GM23338 (cell line): ENCODE measurements at regions not wholly inside any gene's neighbourhood (a gene's known extent, or its start where the extent isn't known, plus 50 kb on each side); places are given as distances from the start of the nearest gene placed in this dataset.

Experiments used
- ATAC-seq: fragments of 200-7000 bp; cut with Tn5 transposase; 3 replicates; pipeline ENCODE4 v1.9.1; 2020
- DNase-seq: peaks from one replicate; pipeline ENCODE4 v3.0.0-alpha.2; 2015; ENCODE audit warnings: low spot score
- H2AFZ ChIP-seq: fragments of 200-600 bp; sonication (generic); 2 replicates; pipeline ENCODE4 v1.8.0; 2016; ENCODE audit warnings: antibody characterized with exemption, mild to moderate bottlenecking, moderate library complexity
- H3F3A ChIP-seq: fragments of 200-600 bp; sonication (generic); replicated peaks from 2 replicates; pipeline ENCODE4 v1.8.0; 2017; ENCODE audit warnings: antibody characterized with exemption, mixed run types, low read depth
- H3K27ac ChIP-seq: fragments of 200-600 bp; sonication (generic); 2 replicates; pipeline ENCODE4 v1.6.1; 2016; ENCODE audit warnings: low read depth
- H3K27me3 ChIP-seq: fragments of 200-600 bp; sonication (generic); 2 replicates; pipeline ENCODE4 v1.8.0; 2016; ENCODE audit warnings: mild to moderate bottlenecking, mixed run types, moderate library complexity; ENCODE audit not compliant: insufficient read depth
- H3K36me3 ChIP-seq: fragments of 200-600 bp; sonication (generic); 2 replicates; pipeline ENCODE4 v1.8.0; 2016; ENCODE audit warnings: mild to moderate bottlenecking; ENCODE audit not compliant: insufficient read depth
- H3K4me1 ChIP-seq: fragments of 200-600 bp; sonication (generic); 2 replicates; pipeline ENCODE4 v1.8.0; 2016; ENCODE audit warnings: mild to moderate bottlenecking, moderate library complexity; ENCODE audit not compliant: insufficient read depth
- H3K4me2 ChIP-seq: fragments of 200-600 bp; sonication (generic); 2 replicates; pipeline ENCODE4 v1.7.1; 2017; ENCODE audit warnings: mixed run types
- H3K4me3 ChIP-seq: fragments of 200-600 bp; sonication (generic); 2 replicates; pipeline ENCODE4 v1.6.1; 2016; ENCODE audit warnings: mixed run types
- H3K79me2 ChIP-seq: fragments of 200-600 bp; sonication (generic); replicated peaks from 2 replicates; pipeline ENCODE4 v1.8.0; 2017; ENCODE audit warnings: mild to moderate bottlenecking; ENCODE audit not compliant: insufficient read depth
- H3K9me2 ChIP-seq: fragments of 200-600 bp; sonication (generic); 2 replicates; pipeline ENCODE4 v1.8.0; 2017; ENCODE audit not compliant: insufficient read depth
- H4K20me1 ChIP-seq: fragments of 200-600 bp; sonication (generic); replicated peaks from 2 replicates; pipeline ENCODE4 v1.8.0; 2017; ENCODE audit warnings: mild to moderate bottlenecking; ENCODE audit not compliant: insufficient read depth
- H3K27ac Mint-ChIP-seq: 2 replicates; pipeline ENCODE4 v1.8.0; 2020; ENCODE audit warnings: inconsistent platforms, mild to moderate bottlenecking, moderate library complexity, mixed read lengths
- H3K27me3 Mint-ChIP-seq: 3 replicates; pipeline ENCODE4 v1.8.0; 2022; ENCODE audit warnings: low read depth, mild to moderate bottlenecking, moderate library complexity, mixed read lengths, inconsistent platforms; ENCODE audit not compliant: insufficient read depth, poor library complexity
- H3K36me3 Mint-ChIP-seq: 3 replicates; pipeline ENCODE4 v1.8.0; 2021; ENCODE audit warnings: low read depth, mild to moderate bottlenecking, inconsistent platforms, moderate library complexity, mixed read lengths
- H3K4me1 Mint-ChIP-seq: 3 replicates; pipeline ENCODE4 v1.8.0; 2020; ENCODE audit warnings: mild to moderate bottlenecking, inconsistent platforms, mixed read lengths
- H3K4me3 Mint-ChIP-seq: 3 replicates; pipeline ENCODE4 v1.8.0; 2021; ENCODE audit warnings: moderate library complexity, mild to moderate bottlenecking, inconsistent platforms, mixed read lengths
- H3K9me3 Mint-ChIP-seq: 3 replicates; pipeline ENCODE4 v1.8.0; 2020; ENCODE audit warnings: moderate library complexity, mild to moderate bottlenecking, inconsistent platforms, mixed read lengths
- CREB1 ChIP-seq: fragments of 250-450 bp; sonication (Bioruptor Pico); IDR thresholded peaks from 2 replicates; pipeline ENCODE4 v1.5.0; 2020; ENCODE audit warnings: low read depth, mild to moderate bottlenecking, moderate library complexity
- CTCF ChIP-seq, 2 experiments: fragments of 200-600 bp in 1 of 2; sonication (generic) in 1 of 2; conservative IDR thresholded peaks; 2 replicates each; pipeline versions ENCODE4 v1.5.1 to v1.6.1; 2016 to 2017; ENCODE audit warnings: antibody characterized with exemption in 2 of 2, low read depth in 2 of 2, mild to moderate bottlenecking in 2 of 2, moderate library complexity in 1 of 2
- ETS1 ChIP-seq: IDR thresholded peaks from 2 replicates; pipeline ENCODE4 v1.6.1; 2016; ENCODE audit warnings: antibody characterized with exemption
- EZH2 ChIP-seq: fragments of 200-600 bp; sonication (generic); IDR thresholded peaks from one replicate; pipeline ENCODE4 v1.8.0; 2017; ENCODE audit warnings: antibody characterized with exemption, mild to moderate bottlenecking, low read depth; ENCODE audit not compliant: unreplicated experiment
- EZH2phosphoT487 ChIP-seq: fragments of 200-600 bp; sonication (generic); IDR thresholded peaks from one replicate; pipeline ENCODE4 v1.8.1; 2018; ENCODE audit warnings: antibody characterized with exemption; ENCODE audit not compliant: unreplicated experiment
- JUNB ChIP-seq: IDR thresholded peaks from one replicate; pipeline ENCODE4 v1.6.1; 2016; ENCODE audit warnings: antibody characterized with exemption; ENCODE audit not compliant: unreplicated experiment
- NANOG ChIP-seq: IDR thresholded peaks from 2 replicates; pipeline ENCODE4 v1.6.1; 2016; ENCODE audit warnings: antibody characterized with exemption, borderline replicate concordance
- POLR2AphosphoS5 ChIP-seq: IDR thresholded peaks from 2 replicates; pipeline ENCODE4 v1.6.1; 2016; ENCODE audit warnings: antibody characterized with exemption, low read depth
- REST ChIP-seq: IDR thresholded peaks from one replicate; pipeline ENCODE4 v1.6.1; 2018; ENCODE audit warnings: antibody characterized with exemption; ENCODE audit not compliant: unreplicated experiment
- STAT1 ChIP-seq: IDR thresholded peaks from one replicate; pipeline ENCODE4 v1.6.1; 2016; ENCODE audit warnings: antibody characterized with exemption; ENCODE audit not compliant: unreplicated experiment
- ZNF114 ChIP-seq: fragments of 250-450 bp; sonication (Bioruptor Pico); IDR thresholded peaks from 2 replicates; pipeline ENCODE4 v1.5.0; 2020; ENCODE audit warnings: mild to moderate bottlenecking, moderate library complexity
- ZNF331 ChIP-seq: fragments of 250-450 bp; sonication (Bioruptor Pico); IDR thresholded peaks from 2 replicates; pipeline ENCODE4 v1.5.0; 2020; ENCODE audit warnings: low read depth, mild to moderate bottlenecking, moderate library complexity
- ZNF462 ChIP-seq: fragments of 250-450 bp; sonication (Bioruptor Pico); IDR thresholded peaks from 2 replicates; pipeline ENCODE4 v1.5.0; 2020; ENCODE audit warnings: mild to moderate bottlenecking, moderate library complexity

GRCh38 chr2:18821431-18821830 is 232.1 kb upstream of the NT5C1B start:
- Mint-ChIP-seq H3K36me3 (no peaks in the 10 kb centered on the region), H3K4me3 (no peak overlapping the region), H3K27ac (no peak overlapping the region), H3K9me3 (no peaks in the 10 kb centered on the region), H3K4me1 (no peaks in the 10 kb centered on the region), H3K27me3 (peaks cover 3% of the 10 kb centered on the region)
- no peaks in the 10 kb centered on the region for H3F3A ChIP-seq
- no peak overlapping the region for H3K4me3 ChIP-seq
- no peak overlapping the region for H2AFZ ChIP-seq
- no peak for TF ChIP-seq NANOG
- no peak for TF ChIP-seq EZH2
- TF ChIP-seq EZH2phosphoT487: no peak
- TF ChIP-seq ETS1: no peak
- TF ChIP-seq REST: no peak
- no peak for TF ChIP-seq ZNF331 (CRISPR knock-in tag)
- TF ChIP-seq ZNF114 (CRISPR knock-in tag): no peak
- no peak for TF ChIP-seq JUNB
- TF ChIP-seq CREB1 (CRISPR knock-in tag): no peak
- no peak for TF ChIP-seq CTCF (conservative IDR thresholded peaks at IDR 0.05; ENCODE audit: low read depth in 2 of 2)
- TF ChIP-seq POLR2AphosphoS5: no peak
- no peak for TF ChIP-seq ZNF462 (CRISPR knock-in tag)
- TF ChIP-seq STAT1: no peak
- no peaks in the 10 kb centered on the region for H3K9me2 ChIP-seq
- H4K20me1 ChIP-seq: no peaks in the 10 kb centered on the region
- H3K4me2 ChIP-seq: no peak overlapping the region
- no peaks in the 10 kb centered on the region for H3K4me1 ChIP-seq
- no peaks in the 10 kb centered on the region for H3K27me3 ChIP-seq
- H3K27ac ChIP-seq: no peak overlapping the region
- ATAC-seq: no peak
- DNase-seq: no peak
- no peaks in the 10 kb centered on the region for H3K36me3 ChIP-seq
- no peaks in the 10 kb centered on the region for H3K79me2 ChIP-seq
